Kidney (tissue), 13 donors: ENCODE measurements at regions not wholly inside any gene's neighbourhood (a gene's known extent, or its start where the extent isn't known, plus 50 kb on each side); places are given as distances from the start of the nearest gene placed in this dataset.

Experiments
- DNase-seq, 5 donors: peaks; one replicate each; pipeline ENCODE4 v3.0.0-alpha.2; 2013 to 2020
- FAIRE-seq: peaks from 2 replicates; lab custom pipeline; 2012; peaks lifted over from hg19 to GRCh38; lab: Jason Lieb, UNC
- H3K27ac ChIP-seq, 2 donors: one replicate each; pipeline ENCODE4 v1.7.0; 2013; ENCODE audit warnings: low read depth in 2 of 2, low read length in 2 of 2, inconsistent platforms in 1 of 2
- H3K27me3 ChIP-seq: one replicate; pipeline ENCODE4 v1.7.1; 2013; ENCODE audit warnings: low read length, inconsistent platforms; ENCODE audit not compliant: control insufficient read depth, insufficient read depth
- H3K36me3 ChIP-seq, 3 donors: one replicate each; pipeline versions ENCODE4 v1.7.0 to v1.7.1; 2013; ENCODE audit warnings: low read length in 3 of 3, control low read depth in 1 of 3, inconsistent platforms in 1 of 3; ENCODE audit not compliant: insufficient read depth in 3 of 3, control insufficient read depth in 2 of 3
- H3K4me1 ChIP-seq, 3 donors: one replicate each; pipeline versions ENCODE4 v1.7.0 to v1.7.1; 2013; ENCODE audit warnings: low read length in 3 of 3, inconsistent platforms in 1 of 3, low read depth in 1 of 3; ENCODE audit not compliant: control insufficient read depth in 2 of 3, insufficient read depth in 2 of 3
- H3K4me3 ChIP-seq, 3 donors: one replicate each; pipeline versions ENCODE4 v1.7.0 to v1.8.1; 2013; ENCODE audit warnings: low read length in 3 of 3, control low read depth in 1 of 3, inconsistent platforms in 1 of 3
- H3K9ac ChIP-seq, 3 donors: one replicate each; pipeline versions ENCODE4 v1.7.0 to v1.7.1; 2013; ENCODE audit warnings: low read length in 3 of 3, control low read depth in 1 of 3, inconsistent platforms in 1 of 3
- H3K9me3 ChIP-seq, 3 donors: one replicate each; pipeline versions ENCODE4 v1.7.0 to v1.7.1; 2013; ENCODE audit warnings: low read length in 3 of 3, control low read depth in 1 of 3, inconsistent platforms in 1 of 3; ENCODE audit not compliant: control insufficient read depth in 2 of 3, insufficient read depth in 1 of 3
- CTCF ChIP-seq: IDR thresholded peaks from 3 replicates; pipeline ENCODE4 v1.5.1; 2012; ENCODE audit warnings: mild to moderate bottlenecking, moderate library complexity, borderline replicate concordance; ENCODE audit not compliant: insufficient read depth; ENCODE audit errors: extremely low read depth
- intact Hi-C: fragments of 100-400 bp; cut with DNase I; formaldehyde crosslinking; loops from one replicate; pipeline ENCODE4 v1.11.1; 2022
- donor health status: control.
- donor health status: control.
- donor health status: control.
- donor health status: control.
- donor health status: control.
- donor health status: DM: yes; HTN: yes; CAD: no.
- donor health status: Normal renal cell carcinoma (clear cell type).

GRCh38 chr16:55029509-55029908 is 98.8 kb downstream of the IRX5 start:
- H3K27ac ChIP-seq, result no peak overlapping the region
- H3K9me3 ChIP-seq, result no peaks in the 10 kb centered on the region
- no peak for TF ChIP-seq CTCF
- H3K27me3 ChIP-seq, result no peaks in the 10 kb centered on the region
- DNase-seq, result no peak
- H3K4me1 ChIP-seq, result no peaks in the 10 kb centered on the region
- no peak for FAIRE-seq
- no peak overlapping the region for H3K4me3 ChIP-seq
- no peak overlapping the region for H3K9ac ChIP-seq
- intact Hi-C loops, result no loop called here
- no peaks in the 10 kb centered on the region for H3K36me3 ChIP-seq

- no peak for TF ChIP-seq CTCF
- no peak overlapping the region for H3K9ac ChIP-seq
- H3K9me3 ChIP-seq, result no peaks in the 10 kb centered on the region
- H3K27me3 ChIP-seq, result no peaks in the 10 kb centered on the region
- FAIRE-seq (no peak), DNase-seq (no peak)
- H3K4me3 ChIP-seq, result no peak overlapping the region
- no peaks in the 10 kb centered on the region for H3K36me3 ChIP-seq
- H3K27ac ChIP-seq, result no peak overlapping the region
- intact Hi-C loops, result no loop called here
- H3K4me1 ChIP-seq, result no peaks in the 10 kb centered on the region
Observed at GRCh38 chr16:55030944-55031343, 100.3 kb downstream of the IRX5 start.

GRCh38 chr16:55031481-55031880 is 100.8 kb downstream of the IRX5 start:
- TF ChIP-seq CTCF, result no peak
- H3K9me3 ChIP-seq, result no peaks in the 10 kb centered on the region
- no peaks in the 10 kb centered on the region for H3K4me1 ChIP-seq
- DNase-seq (no peak), FAIRE-seq (no peak)
- no peak overlapping the region for H3K9ac ChIP-seq
- H3K36me3 ChIP-seq, result no peaks in the 10 kb centered on the region
- H3K27me3 ChIP-seq, result no peaks in the 10 kb centered on the region
- H3K27ac ChIP-seq, result no peak overlapping the region
- H3K4me3 ChIP-seq, result no peak overlapping the region
- intact Hi-C loops, result no loop called here
